Stimulated activated CD4-positive, alpha-beta T cell treated with anti-CD3 and anti-CD28 coated beads, Interleukin-2, amount 100 ng/mL, for 48 hours (primary cell): ENCODE measurements at regions not wholly inside any gene's neighbourhood (a gene's known extent, or its start where the extent isn't known, plus 50 kb on each side); places are given as distances from the start of the nearest gene placed in this dataset.

Experiments
- DNase-seq, 2 donors: peaks; one replicate each; pipeline ENCODE4 v3.0.0-alpha.2; 2020

DNA sequence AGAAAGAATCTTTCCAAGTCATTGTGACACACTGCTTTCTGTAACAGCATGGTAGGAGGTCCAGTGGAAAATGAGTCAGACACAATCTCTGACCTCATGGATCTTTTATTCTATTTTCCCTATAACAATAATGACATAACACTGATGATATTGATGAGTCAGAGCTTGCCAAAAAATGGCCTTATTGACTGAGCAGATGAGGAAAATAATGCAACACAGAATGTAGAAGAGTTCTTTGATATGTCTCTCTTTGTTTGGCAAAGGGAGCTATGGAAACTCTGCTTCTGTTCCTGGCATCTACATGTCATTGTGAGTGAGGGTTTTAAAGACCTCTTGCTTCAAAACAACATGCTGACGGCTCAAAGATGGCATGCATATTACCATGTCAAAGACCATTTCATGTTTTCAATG is 443.1 kb upstream of the ZNF608 start:
- no peak for DNase-seq

- DNase-seq: no peak
These were observed 444.0 kb upstream of the ZNF608 start for GRCh38 chr5:125190232-125191087.

DNA sequence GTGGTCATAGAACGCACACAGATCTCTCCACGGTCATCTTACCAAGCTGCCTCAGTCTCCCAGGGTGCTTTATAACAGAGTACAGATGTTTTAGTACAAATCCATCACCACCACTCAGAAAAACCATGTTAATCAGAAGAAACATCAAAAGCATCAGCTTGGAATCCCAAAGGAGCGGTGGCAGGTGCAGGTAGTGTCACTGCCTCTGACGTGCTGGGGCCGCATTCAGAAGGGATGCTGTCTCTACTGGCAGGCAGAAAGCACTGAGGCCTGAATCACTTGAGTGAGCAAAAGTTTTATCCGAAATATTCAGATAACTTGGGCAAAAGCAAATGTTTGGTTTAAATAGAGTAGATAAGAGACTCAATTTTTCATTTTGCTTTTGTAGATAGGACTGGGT is 448.4 kb upstream of the ZNF608 start:
- no peak for DNase-seq

DNA sequence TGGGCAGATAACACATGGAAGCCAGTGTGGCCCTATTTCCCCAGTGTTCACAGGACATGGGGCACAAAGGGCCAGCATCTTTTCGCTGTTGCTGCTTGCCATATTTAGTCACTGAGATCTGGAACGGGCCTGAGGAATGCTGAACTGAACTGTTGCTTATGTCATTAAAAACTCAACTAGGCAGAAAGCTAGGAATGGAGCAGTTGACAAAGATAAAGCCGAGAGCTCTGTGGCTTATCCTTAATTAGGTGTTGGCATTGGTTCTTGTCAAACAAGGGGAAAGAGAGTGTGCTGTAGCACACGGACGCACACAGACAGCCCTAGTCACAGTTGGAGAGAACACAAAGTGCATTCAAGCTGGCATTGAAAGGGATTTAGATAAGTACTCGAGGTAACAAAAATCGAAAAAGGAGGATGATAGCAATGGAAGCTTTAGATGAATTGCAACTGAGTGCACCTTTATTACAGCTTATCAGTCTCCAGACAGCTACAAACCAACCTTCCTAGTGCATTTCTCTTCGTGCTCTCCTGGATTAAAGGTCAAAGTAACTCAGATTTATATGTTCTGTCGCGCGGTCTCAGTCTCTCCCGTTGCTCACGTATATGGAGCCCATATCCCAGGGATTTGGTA is 450.2 kb upstream of the ZNF608 start:
- no peak for DNase-seq

DNA sequence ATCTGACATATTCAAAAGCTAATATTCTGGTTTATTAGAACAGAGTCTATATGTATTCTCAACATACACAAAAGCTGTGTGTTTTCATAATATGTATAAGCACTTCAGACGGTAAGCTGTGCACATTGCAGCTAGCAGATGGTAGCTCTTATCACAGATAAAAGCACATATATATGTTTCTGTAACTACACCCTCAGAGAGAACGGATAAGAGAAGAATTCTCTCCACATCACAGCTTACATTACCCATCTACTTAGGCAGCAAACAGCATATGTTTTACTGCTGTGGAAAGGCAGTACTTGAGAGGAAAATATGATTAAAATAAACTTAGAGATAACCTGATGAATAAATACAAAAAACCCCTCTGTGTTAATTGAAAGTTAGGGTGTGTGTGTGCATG is 450.9 kb upstream of the ZNF608 start:
- no peak for DNase-seq

DNA sequence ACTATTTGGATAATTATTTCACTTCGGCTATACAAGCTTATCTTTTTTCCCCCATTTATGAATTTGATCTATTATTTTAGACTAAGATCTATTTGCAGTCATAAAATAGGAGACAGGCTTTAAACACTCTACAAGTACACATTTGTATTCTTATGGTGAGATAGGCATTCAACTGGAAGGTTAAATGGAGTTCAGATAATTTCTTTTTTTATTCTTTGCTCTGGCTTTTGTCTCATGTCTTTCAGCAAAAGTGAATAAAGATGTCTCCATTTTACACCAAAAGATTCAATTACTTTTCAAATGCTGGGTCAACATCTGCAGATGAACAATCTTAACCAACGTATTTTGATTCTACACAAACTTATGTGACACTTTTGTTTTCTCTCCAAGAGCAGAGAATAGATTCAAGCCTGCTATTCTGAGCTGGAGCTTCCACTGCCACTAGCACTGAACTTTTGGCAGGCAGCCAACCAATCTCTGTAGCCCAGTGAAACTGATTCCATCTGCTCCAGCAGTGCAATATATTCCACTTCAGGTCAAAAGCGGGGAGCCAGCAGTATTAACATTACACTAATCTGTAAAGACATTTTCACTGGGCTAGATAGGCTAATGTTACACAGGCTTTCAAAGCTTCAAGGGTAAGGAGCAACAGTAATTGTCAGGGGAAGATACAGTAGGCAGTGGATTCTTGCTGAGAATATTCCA is 452.0 kb upstream of the ZNF608 start:
- DNase-seq: no peak

DNA sequence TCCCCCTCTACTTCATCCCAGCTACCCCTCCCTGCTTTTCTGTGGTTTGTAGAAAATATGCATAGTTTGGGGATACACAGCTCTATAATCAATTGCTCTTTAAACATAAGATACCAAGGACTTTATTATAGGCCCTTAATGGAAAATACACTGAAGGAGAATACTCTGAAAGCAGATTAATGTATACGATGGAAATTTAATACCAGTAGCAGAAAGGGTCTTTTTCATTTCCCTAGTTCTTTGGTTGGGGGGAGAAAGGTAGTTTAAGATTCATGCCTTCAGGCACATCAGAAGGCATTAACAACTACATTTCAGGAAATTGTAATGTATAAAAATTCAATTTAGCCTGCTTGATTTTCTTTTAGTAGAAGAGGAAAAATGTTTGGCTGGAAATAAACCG is 452.9 kb upstream of the ZNF608 start:
- DNase-seq: no peak

- DNase-seq: no peak
These were observed 453.8 kb upstream of the ZNF608 start for GRCh38 chr5:125199968-125200865.

GRCh38 chr5:125200866-125201373 is 454.5 kb upstream of the ZNF608 start:
- DNase-seq: no peak

- no peak for DNase-seq
These were observed 455.1 kb upstream of the ZNF608 start for GRCh38 chr5:125201446-125202052.

GRCh38 chr5:125202353-125202752 is 455.9 kb upstream of the ZNF608 start:
- no peak for DNase-seq

- DNase-seq: no peak
These were observed 456.5 kb upstream of the ZNF608 start for GRCh38 chr5:125202871-125203438.

DNA sequence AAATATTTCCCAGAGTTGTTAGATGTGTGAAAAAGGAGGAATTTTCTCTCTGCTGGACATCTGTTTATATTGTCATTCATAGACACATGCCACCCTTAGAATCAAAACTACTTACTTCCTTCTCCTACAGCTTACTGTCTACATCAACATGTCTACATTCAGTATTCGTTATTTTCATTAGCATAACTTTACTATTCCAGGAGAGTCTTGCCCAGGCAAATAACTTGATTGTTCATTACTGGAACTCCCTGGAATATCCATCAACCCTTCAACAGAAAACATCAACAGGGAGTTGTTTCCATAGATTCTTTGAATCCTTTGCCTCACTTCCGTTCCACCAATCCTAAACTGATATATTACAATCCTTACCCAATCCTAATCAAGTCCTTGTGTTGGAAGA is 457.5 kb upstream of the ZNF608 start:
- DNase-seq: no peak

GRCh38 chr5:125205601-125206225 is 459.3 kb upstream of the ZNF608 start:
- DNase-seq: no peak

GRCh38 chr5:125207856-125208255 is 461.4 kb upstream of the ZNF608 start:
- DNase-seq: no peak

GRCh38 chr5:125209650-125210049 is 463.2 kb upstream of the ZNF608 start:
- DNase-seq: no peak

DNA sequence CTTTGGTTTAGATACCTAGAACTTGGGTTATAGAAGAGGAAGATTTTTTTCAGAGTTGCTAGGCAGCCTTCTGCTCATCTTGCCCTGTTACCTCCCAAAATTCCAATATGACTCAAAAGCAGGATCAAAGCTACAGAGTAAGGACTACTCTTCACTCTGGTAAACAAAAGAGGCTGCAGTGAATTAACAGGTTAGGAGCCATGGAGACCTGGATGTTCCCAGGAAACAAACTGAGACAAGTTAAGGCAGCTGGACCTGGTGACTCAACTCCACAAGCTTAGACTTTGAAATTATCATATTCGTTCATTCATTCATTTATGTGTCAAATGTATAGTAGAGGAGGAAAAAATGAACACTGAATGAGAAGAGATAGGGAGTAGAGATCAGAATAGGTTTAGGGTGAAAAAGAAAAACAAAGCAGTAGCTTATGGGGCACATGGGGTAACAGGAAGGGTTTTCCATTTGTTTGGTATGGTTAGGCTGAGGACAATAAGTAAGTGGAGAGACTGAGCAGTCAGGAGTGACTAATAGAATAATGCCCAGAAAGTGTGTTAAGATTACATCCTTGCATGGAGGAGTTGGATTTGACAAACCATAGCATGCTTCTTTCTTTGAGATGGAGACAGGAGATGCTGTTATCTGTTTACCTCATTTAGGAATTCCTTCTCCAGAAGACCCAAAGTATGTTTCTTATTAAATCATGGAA is 464.0 kb upstream of the ZNF608 start:
- no peak for DNase-seq

DNA sequence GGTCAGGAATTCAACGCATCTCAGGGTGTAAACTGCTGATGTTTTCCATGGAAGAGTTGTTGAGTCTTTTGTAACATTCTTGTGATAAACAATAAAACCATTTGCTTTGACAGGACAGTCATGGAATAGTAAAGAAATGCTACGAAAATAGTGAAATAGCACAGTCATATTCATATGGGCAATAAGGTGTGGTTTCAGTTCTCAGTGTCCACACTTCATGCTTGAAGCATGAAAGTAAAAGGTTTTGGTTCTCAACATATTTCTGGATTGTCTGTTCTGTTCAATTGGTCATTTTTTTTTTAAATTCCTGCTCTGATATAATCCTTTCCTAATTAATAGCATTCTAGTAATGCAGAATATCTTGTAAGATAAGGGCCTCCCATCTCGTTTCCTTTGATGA is 467.6 kb upstream of the ZNF608 start:
- DNase-seq: no peak

DNA sequence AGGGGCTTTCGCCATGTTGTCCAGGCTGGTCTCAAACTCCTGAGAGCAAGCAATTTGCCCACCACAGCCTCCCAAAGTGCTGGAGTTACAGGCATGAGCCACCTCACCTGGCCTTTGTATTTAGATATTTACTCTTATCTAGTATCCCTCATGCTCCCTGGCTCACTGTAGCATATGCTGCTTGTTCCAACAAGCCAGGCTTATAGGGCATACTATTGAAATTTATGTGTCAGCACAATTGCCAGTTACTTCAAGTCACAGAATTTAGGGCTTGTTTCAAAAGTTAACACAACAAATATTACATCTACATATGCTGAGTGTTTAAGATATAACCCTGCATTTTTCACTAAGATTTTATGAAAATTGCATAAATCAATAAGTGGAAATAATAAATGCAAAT is 469.2 kb upstream of the ZNF608 start:
- DNase-seq: no peak

DNA sequence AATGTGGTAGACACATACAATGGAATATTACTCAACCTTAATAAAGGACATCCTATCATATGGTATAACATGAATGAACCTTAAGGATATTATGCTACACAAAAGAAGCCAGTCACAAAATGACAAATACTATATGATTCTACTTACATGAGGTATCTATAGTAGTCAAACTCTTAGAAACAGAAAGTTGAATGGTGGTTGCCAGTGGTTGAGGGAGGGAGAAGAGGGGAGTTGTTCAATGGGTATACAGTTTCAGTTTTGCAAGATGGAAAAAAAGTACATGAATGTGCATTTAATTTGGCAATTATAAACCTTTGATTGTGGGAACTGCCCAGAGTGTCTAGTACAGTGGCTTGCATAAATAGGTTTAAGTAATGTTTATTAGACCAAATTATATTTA is 473.3 kb upstream of the ZNF608 start:
- no peak for DNase-seq

- DNase-seq: no peak
These were observed 473.8 kb upstream of the ZNF608 start for GRCh38 chr5:125220284-125220683.
